Spleen (tissue), 7 donors: ENCODE measurements at regions not wholly inside any gene's neighbourhood (a gene's known extent, or its start where the extent isn't known, plus 50 kb on each side); places are given as distances from the start of the nearest gene placed in this dataset.

Experiments used
- CTCF ChIP-seq, 11 experiments: fragments of 200-600 bp in 7 of 11; fragments of 450-650 bp in 4 of 11; sonication (generic) in 4 of 11; IDR thresholded peaks in 8 of 11; conservative IDR thresholded peaks in 3 of 11; 1 replicate in 7 of 11; 2 replicates in 4 of 11; pipeline versions ENCODE4 v1.4.0 to v1.8.0; 2016 to 2021; ENCODE audit warnings: antibody characterized with exemption in 11 of 11, inconsistent platforms in 4 of 11, mild to moderate bottlenecking in 1 of 11
- POLR2A ChIP-seq, 3 donors: fragments of 450-650 bp; IDR thresholded peaks; one replicate each; pipeline ENCODE4 v1.5.1; 2017; ENCODE audit warnings: antibody characterized with exemption in 3 of 3, mild to moderate bottlenecking in 1 of 3
- POLR2AphosphoS5 ChIP-seq, 3 donors: sonication (generic); formaldehyde crosslinking; IDR thresholded peaks; one replicate each; pipeline ENCODE4 v1.5.1; 2017; ENCODE audit warnings: antibody characterized with exemption in 3 of 3
- donor health status: DM: no; HTN: no; CAD: no; lungs with moderate emphysema.
- donor health status: DM: no; HTN: no; CAD: no.
- donor health status: DM: no; HTN: no; CAD: no.

GRCh38 chr18:4817665-4818064 is 362.6 kb upstream of the DLGAP1 start:
- TF ChIP-seq CTCF (IDR thresholded peaks at IDR 0.05 in 8 of 11, conservative IDR thresholded peaks at IDR 0.05 in 3 of 11) (no peak), POLR2AphosphoS5 (IDR thresholded peaks at IDR 0.05) (no peak), POLR2A (IDR thresholded peaks at IDR 0.05) (no peak)
